Peyer's patch (tissue), 4 donors: ENCODE measurements at regions not wholly inside any gene's neighbourhood (a gene's known extent, or its start where the extent isn't known, plus 50 kb on each side); places are given as distances from the start of the nearest gene placed in this dataset.

ENCODE experiments used
- POLR2A ChIP-seq, 2 donors: fragments of 450-650 bp; IDR thresholded peaks; one replicate each; pipeline ENCODE4 v1.5.1; 2017; ENCODE audit warnings: antibody characterized with exemption in 2 of 2, mild to moderate bottlenecking in 2 of 2, moderate library complexity in 2 of 2
- TF ChIP-seq, protein P1 (sequence below), 6 experiments: fragments of 450-650 bp in 4 of 6; fragments of 200-600 bp in 2 of 6; sonication (generic) in 1 of 6; IDR thresholded peaks; one replicate each; pipeline ENCODE4 v1.5.1; 2017 to 2019; ENCODE audit warnings: antibody characterized with exemption in 6 of 6, mild to moderate bottlenecking in 3 of 6, moderate library complexity in 1 of 6

- TF ChIP-seq, protein P1, sequence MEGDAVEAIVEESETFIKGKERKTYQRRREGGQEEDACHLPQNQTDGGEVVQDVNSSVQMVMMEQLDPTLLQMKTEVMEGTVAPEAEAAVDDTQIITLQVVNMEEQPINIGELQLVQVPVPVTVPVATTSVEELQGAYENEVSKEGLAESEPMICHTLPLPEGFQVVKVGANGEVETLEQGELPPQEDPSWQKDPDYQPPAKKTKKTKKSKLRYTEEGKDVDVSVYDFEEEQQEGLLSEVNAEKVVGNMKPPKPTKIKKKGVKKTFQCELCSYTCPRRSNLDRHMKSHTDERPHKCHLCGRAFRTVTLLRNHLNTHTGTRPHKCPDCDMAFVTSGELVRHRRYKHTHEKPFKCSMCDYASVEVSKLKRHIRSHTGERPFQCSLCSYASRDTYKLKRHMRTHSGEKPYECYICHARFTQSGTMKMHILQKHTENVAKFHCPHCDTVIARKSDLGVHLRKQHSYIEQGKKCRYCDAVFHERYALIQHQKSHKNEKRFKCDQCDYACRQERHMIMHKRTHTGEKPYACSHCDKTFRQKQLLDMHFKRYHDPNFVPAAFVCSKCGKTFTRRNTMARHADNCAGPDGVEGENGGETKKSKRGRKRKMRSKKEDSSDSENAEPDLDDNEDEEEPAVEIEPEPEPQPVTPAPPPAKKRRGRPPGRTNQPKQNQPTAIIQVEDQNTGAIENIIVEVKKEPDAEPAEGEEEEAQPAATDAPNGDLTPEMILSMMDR (IDR thresholded peaks at IDR 0.05), result no peak
- no peak for TF ChIP-seq POLR2A (IDR thresholded peaks at IDR 0.05)
Measured at GRCh38 chr13:90954605-90955195, 392.8 kb upstream of the MIR17HG start.
